ENCODE measurements at regions not wholly inside any gene's neighbourhood (a gene's known extent, or its start where the extent isn't known, plus 50 kb on each side); places are given as distances from the start of the nearest gene placed in this dataset.

DNA sequence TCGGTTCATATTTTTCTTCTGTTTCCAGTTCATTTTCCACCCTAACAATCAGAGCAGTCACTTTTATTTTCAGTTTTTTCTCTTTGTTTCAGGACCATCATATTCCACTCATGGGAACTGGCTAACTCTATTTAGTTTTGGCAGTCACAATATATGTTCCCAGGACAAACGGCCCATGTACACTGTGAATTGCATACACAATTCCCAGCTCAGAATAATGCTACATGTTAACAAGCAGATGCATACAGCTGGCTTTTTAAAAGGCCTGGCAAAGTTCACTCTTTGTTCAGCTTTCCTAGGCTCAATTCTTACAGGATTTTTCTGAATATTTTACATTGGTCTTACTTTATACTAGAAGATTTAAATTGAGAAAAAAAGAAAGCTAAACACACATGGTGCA lies 224.9 kb downstream of the ANKRD50 start:
- no peak for TF ChIP-seq POLR2A (IDR thresholded peaks at IDR 0.05)
- TF ChIP-seq, protein P1, sequence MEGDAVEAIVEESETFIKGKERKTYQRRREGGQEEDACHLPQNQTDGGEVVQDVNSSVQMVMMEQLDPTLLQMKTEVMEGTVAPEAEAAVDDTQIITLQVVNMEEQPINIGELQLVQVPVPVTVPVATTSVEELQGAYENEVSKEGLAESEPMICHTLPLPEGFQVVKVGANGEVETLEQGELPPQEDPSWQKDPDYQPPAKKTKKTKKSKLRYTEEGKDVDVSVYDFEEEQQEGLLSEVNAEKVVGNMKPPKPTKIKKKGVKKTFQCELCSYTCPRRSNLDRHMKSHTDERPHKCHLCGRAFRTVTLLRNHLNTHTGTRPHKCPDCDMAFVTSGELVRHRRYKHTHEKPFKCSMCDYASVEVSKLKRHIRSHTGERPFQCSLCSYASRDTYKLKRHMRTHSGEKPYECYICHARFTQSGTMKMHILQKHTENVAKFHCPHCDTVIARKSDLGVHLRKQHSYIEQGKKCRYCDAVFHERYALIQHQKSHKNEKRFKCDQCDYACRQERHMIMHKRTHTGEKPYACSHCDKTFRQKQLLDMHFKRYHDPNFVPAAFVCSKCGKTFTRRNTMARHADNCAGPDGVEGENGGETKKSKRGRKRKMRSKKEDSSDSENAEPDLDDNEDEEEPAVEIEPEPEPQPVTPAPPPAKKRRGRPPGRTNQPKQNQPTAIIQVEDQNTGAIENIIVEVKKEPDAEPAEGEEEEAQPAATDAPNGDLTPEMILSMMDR (IDR thresholded peaks at IDR 0.05) = no peak

All from suprapubic skin (tissue), 3 donors.